NCI-H1694 treated with DMSO at 0.1 percent for 48 hours (cell line): ENCODE measurements at regions not wholly inside any gene's neighbourhood (a gene's known extent, or its start where the extent isn't known, plus 50 kb on each side); places are given as distances from the start of the nearest gene placed in this dataset.
A peak's percentile ranks its signal among the peaks of the same experiment; 100 is the strongest.
"Not testable (repeated sequence)": the region's sequence is repeated elsewhere in the genome, so short reads cannot be mapped to it uniquely, and the experiment has no call there.

Experiments used
- DNase-seq: peaks from one replicate; lab custom pipeline; 2025; lab: John Stamatoyannopoulos, UW

GRCh38 chr5:159593518-159594073, 263.3 kb upstream of the IL12B start:
- no peak for DNase-seq

GRCh38 chr5:159595561-159595960, 265.3 kb upstream of the IL12B start:
- DNase-seq: not testable (repeated sequence)

GRCh38 chr5:159601216-159601615, 270.9 kb upstream of the IL12B start:
- no peak for DNase-seq

GRCh38 chr5:159602434-159602833, 272.1 kb upstream of the IL12B start:
- no peak for DNase-seq

- no peak for DNase-seq
Measured at GRCh38 chr5:159605585-159605984, 275.3 kb upstream of the IL12B start.

- DNase-seq: no peak
Measured at GRCh38 chr5:159609359-159609758, 279.1 kb upstream of the IL12B start.

- no peak for DNase-seq
Measured at GRCh38 chr5:159610966-159611579, 280.8 kb upstream of the IL12B start.

- DNase-seq: no peak
Measured at GRCh38 chr5:159616952-159617351, 286.7 kb upstream of the IL12B start.

GRCh38 chr5:159619826-159620225, 289.5 kb upstream of the IL12B start:
- DNase-seq: peak; percentile 35

GRCh38 chr5:159620853-159621540, 290.7 kb upstream of the IL12B start:
- no peak for DNase-seq

GRCh38 chr5:159628703-159629102, 287.6 kb upstream of the ADRA1B start:
- no peak for DNase-seq

- DNase-seq: no peak
Measured at GRCh38 chr5:159629158-159629557, 287.1 kb upstream of the ADRA1B start.

GRCh38 chr5:159630545-159630944, 285.7 kb upstream of the ADRA1B start:
- DNase-seq: no peak

- no peak for DNase-seq
Measured at GRCh38 chr5:159631001-159631400, 285.3 kb upstream of the ADRA1B start.

GRCh38 chr5:159632866-159633265, 283.4 kb upstream of the ADRA1B start:
- no peak for DNase-seq

GRCh38 chr5:159638481-159638880, 277.8 kb upstream of the ADRA1B start:
- no peak for DNase-seq

- DNase-seq: no peak
Measured at GRCh38 chr5:159638954-159639559, 277.2 kb upstream of the ADRA1B start.

- DNase-seq: no peak
Measured at GRCh38 chr5:159639590-159639989, 276.7 kb upstream of the ADRA1B start.

GRCh38 chr5:159640446-159640845, 275.8 kb upstream of the ADRA1B start:
- DNase-seq: no peak

- no peak for DNase-seq
Measured at GRCh38 chr5:159640921-159641320, 275.4 kb upstream of the ADRA1B start.

GRCh38 chr5:159641371-159642039, 274.8 kb upstream of the ADRA1B start:
- DNase-seq: no peak

- no peak for DNase-seq
Measured at GRCh38 chr5:159642379-159642778, 273.9 kb upstream of the ADRA1B start.

GRCh38 chr5:159644053-159644452, 272.2 kb upstream of the ADRA1B start:
- DNase-seq: no peak
